Omental fat pad (tissue), 3 donors: ENCODE measurements at regions not wholly inside any gene's neighbourhood (a gene's known extent, or its start where the extent isn't known, plus 50 kb on each side); places are given as distances from the start of the nearest gene placed in this dataset. TPM values are rescaled to one million over a fixed set of nuclear protein-coding genes. Genes with fewer than 3 reads are reported as not detected.

Source experiments
- ATAC-seq: fragments of 150-250 bp; one replicate; pipeline ENCODE4 v1.9.1; 2016; ENCODE audit warnings: mild to moderate bottlenecking, moderate library complexity; ENCODE audit not compliant: low FRiP score
- DNase-seq: peaks from one replicate; pipeline ENCODE4 v3.0.0-alpha.2; 2019; ENCODE audit warnings: low spot score
- small RNA-seq: library from RNA; depleted of rRNA; stranded (forward); fragments of <200 nt; gene quantifications from one replicate; pipeline ENCODE3, GENCODE V24; 2016
- TF ChIP-seq, protein P1 (sequence below), 3 donors: fragments of 450-650 bp; IDR thresholded peaks; one replicate each; pipeline ENCODE4 v1.5.1; 2016 to 2017; ENCODE audit warnings: antibody characterized with exemption in 3 of 3, mild to moderate bottlenecking in 3 of 3, moderate library complexity in 2 of 3

- TF ChIP-seq, protein P1, sequence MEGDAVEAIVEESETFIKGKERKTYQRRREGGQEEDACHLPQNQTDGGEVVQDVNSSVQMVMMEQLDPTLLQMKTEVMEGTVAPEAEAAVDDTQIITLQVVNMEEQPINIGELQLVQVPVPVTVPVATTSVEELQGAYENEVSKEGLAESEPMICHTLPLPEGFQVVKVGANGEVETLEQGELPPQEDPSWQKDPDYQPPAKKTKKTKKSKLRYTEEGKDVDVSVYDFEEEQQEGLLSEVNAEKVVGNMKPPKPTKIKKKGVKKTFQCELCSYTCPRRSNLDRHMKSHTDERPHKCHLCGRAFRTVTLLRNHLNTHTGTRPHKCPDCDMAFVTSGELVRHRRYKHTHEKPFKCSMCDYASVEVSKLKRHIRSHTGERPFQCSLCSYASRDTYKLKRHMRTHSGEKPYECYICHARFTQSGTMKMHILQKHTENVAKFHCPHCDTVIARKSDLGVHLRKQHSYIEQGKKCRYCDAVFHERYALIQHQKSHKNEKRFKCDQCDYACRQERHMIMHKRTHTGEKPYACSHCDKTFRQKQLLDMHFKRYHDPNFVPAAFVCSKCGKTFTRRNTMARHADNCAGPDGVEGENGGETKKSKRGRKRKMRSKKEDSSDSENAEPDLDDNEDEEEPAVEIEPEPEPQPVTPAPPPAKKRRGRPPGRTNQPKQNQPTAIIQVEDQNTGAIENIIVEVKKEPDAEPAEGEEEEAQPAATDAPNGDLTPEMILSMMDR (IDR thresholded peaks at IDR 0.05), result no peak
- no peak for ATAC-seq
- DNase-seq, result no peak
Measured at GRCh38 chr1:101739146-101739545, 257.6 kb downstream of the OLFM3 start.

DNA sequence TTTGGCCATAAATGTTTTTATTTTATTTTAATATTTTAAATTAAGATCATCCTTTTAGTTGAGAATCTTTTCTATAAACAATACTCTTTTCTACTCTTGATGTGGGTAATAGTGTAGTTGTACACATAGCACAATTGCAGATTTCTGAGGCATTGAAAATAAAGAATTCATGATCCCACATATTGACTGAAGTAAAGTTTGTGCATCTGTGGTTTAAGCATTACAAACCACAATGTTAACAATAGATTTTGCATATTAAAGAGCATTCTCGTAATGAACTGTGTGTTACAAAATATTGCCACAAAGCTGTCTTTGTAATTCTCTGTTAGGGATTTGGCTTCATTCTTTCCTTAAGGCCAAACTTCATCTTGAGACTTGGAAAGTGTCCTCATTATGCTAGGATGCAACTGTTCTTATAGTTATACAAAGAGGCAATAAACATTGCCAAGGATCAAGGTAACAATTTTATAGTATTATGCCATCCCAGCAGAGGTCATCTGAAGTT is 256.8 kb downstream of the OLFM3 start:
- ATAC-seq, result no peak
- TF ChIP-seq, protein P1 (IDR thresholded peaks at IDR 0.05), result no peak
- DNase-seq, result no peak

DNA sequence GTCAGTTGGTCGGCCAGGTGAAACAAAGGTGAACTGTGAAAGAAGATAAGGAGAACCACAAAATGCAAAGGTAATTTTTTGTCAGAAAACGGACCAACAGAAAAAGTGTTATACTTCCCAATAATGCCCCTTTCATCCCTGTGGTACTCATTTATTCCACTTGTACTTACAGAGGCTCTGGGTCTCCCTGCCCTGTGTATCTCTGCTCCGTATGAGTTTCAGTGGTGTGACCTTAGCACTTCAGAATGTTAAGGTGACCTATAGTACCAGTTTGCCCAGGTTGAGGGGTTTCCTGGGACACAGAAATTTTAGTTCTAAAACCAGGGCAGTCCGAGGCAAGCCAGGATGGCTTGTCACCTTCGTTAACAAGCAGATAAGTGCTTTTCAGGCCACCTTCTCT is 254.8 kb downstream of the OLFM3 start:
- no peak for ATAC-seq
- TF ChIP-seq, protein P1 (IDR thresholded peaks at IDR 0.05), result no peak
- DNase-seq, result no peak

DNA sequence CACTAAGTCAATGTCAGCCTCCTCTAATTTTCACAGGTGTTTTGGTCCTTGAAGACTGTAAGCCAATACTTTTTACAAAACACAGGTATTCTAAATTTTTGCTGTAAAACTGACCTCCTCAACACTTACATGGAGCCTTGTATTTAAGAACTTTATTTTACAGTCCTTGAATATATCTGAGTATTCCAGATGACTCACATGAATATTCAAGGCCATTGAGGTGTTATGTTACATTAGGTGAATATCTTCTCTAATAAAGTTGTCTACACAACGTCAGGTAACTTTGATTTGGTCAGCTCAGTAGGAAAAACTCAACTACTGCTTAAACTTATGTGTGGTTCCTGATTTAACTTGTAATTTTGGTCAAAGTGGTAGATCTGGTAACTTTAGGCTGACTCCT is 254.2 kb downstream of the OLFM3 start:
- DNase-seq (no peak), ATAC-seq (no peak)
- TF ChIP-seq, protein P1 (IDR thresholded peaks at IDR 0.05), result no peak

DNA sequence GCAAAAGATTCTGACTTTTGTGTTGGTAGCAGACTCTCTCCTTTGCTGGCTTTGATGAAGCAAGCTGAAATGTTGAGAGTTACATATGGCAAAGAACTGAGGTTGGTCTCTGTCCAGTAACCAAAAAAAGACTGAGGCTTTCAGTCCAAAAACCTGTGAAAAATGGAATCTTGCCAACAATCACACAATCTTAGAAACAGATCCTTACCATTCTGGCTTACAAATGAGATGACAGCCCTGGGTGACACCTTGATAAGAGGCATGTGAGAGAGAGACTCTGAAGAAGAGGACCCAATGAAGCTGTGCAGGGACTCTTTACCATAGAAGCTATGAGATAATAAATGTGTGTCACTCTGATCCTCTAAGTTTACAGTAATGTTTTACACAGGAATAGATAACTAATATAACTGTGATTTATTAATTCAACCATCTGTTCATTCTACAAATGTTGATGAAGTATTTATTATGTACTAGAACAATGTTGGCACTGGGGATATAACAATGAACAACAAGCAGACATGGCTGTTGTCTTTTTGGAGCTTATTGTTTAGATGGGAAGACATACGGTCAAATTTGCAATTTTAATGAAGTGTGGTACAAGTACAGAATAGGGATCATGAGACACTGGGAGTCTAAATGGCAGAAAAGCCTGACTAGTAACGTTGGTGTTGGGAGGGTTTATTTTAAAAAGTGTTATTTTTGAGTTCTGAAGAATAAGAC is 251.0 kb downstream of the OLFM3 start:
- DNase-seq (no peak), ATAC-seq (no peak)
- TF ChIP-seq, protein P1 (IDR thresholded peaks at IDR 0.05), result no peak

- ATAC-seq (no peak), DNase-seq (no peak)
- TF ChIP-seq, protein P1 (IDR thresholded peaks at IDR 0.05), result no peak
Measured at GRCh38 chr1:101748077-101748476, 248.6 kb downstream of the OLFM3 start.

Small RNAs in the stretch of these regions (small RNA-seq; reads per million reads assigned to genes)
- not detected for gene RNU6-965P
